ENCODE measurements at regions not wholly inside any gene's neighbourhood (a gene's known extent, or its start where the extent isn't known, plus 50 kb on each side); places are given as distances from the start of the nearest gene placed in this dataset.

- ATAC-seq (no peak), DNase-seq (ENCODE audit: low spot score) (no peak), FAIRE-seq (no peak)
- no peak overlapping the region for H3K27ac ChIP-seq (ENCODE audit: extremely low read length, insufficient read depth, low read length)
- no peak overlapping the region for H3K4me2 ChIP-seq (ENCODE audit: low read depth, low read length)
- H3K36me3 ChIP-seq (replicated peaks in 1 of 2; ENCODE audit: control insufficient read depth in 1 of 2, insufficient read depth in 2 of 2, low read length in 2 of 2): no peaks in the 10 kb centered on the region
- no peak overlapping the region for H2AFZ ChIP-seq (ENCODE audit: low read length)
- intact Hi-C loops (cut with micrococcal nuclease; ENCODE audit: unreplicated experiment): no loop called here
- TF ChIP-seq PATZ1 (CRISPR knock-in tag; IDR thresholded peaks at IDR 0.05): no peak
- no peak for TF ChIP-seq ZNF276 (CRISPR knock-in tag; IDR thresholded peaks at IDR 0.05; ENCODE audit: low read depth)
- no peak for TF ChIP-seq KDM2A (CRISPR knock-in tag; IDR thresholded peaks at IDR 0.05; ENCODE audit: borderline replicate concordance, low read depth)
- peaks cover 0 to 31% of the 10 kb centered on the region in 2 experiments; a peak in 2 of 5 replicates for H3K27me3 ChIP-seq (ENCODE audit: control insufficient read depth in 1 of 2, insufficient read depth in 2 of 2, low read length in 2 of 2)
- no peaks in the 10 kb centered on the region for H3K9me3 ChIP-seq (ENCODE audit: low read length)
- H3K9ac ChIP-seq (ENCODE audit: insufficient read depth, low read depth, low read length): no peak overlapping the region
- BruUV-seq (replicated peaks): no TSS peak
- in situ Hi-C loops (cut with HindIII; ENCODE audit: extremely low pct_ligation_motif_present, low pct_unique_long_range_greater_than_20kb): no loop called here
- H3K79me2 ChIP-seq (ENCODE audit: insufficient read depth, low read length): no peaks in the 10 kb centered on the region
- H3K4me1 ChIP-seq (ENCODE audit: insufficient read depth, low read length): peaks cover 8% of the 10 kb centered on the region
- CTCF ChIA-PET (ENCODE audit: low intra/inter-chr PET ratio, low total read pairs): no interaction called here
- H4K20me1 ChIP-seq (ENCODE audit: insufficient read depth, low read length): no peaks in the 10 kb centered on the region
- no peak overlapping the region for H3K4me3 ChIP-seq (replicated peaks in 1 of 3; ENCODE audit: insufficient read depth in 1 of 3, low read depth in 2 of 3, low read length in 3 of 3)
- POLR2A ChIA-PET: no interaction called here
Observed at GRCh38 chr15:77854980-77855379, 222.3 kb upstream of the LINGO1 start.

- ATAC-seq: no peak
- no peak for FAIRE-seq
- CTCF ChIA-PET (ENCODE audit: low intra/inter-chr PET ratio, low total read pairs): no interaction called here
- no TSS peak for BruUV-seq (replicated peaks)
- H3K4me1 ChIP-seq (ENCODE audit: insufficient read depth, low read length): no peaks in the 10 kb centered on the region; the same call in 1 of the 2 replicates
- H3K27me3 ChIP-seq (ENCODE audit: control insufficient read depth in 1 of 2, insufficient read depth in 2 of 2, low read length in 2 of 2): peaks cover 0 to 31% of the 10 kb centered on the region in 2 experiments; a peak in 2 of 5 replicates
- H3K9me3 ChIP-seq (ENCODE audit: low read length): no peaks in the 10 kb centered on the region
- H3K9ac ChIP-seq (ENCODE audit: insufficient read depth, low read depth, low read length): no peak overlapping the region
- H3K27ac ChIP-seq (ENCODE audit: extremely low read length, insufficient read depth, low read length): no peak overlapping the region
- H3K4me3 ChIP-seq (replicated peaks in 1 of 3; ENCODE audit: insufficient read depth in 1 of 3, low read depth in 2 of 3, low read length in 3 of 3): no peak overlapping the region
- no peaks in the 10 kb centered on the region for H4K20me1 ChIP-seq (ENCODE audit: insufficient read depth, low read length)
- no peaks in the 10 kb centered on the region for H3K79me2 ChIP-seq (ENCODE audit: insufficient read depth, low read length)
- in situ Hi-C loops (cut with HindIII; ENCODE audit: extremely low pct_ligation_motif_present, low pct_unique_long_range_greater_than_20kb) (no loop called here), intact Hi-C loops (cut with micrococcal nuclease; ENCODE audit: unreplicated experiment) (no loop called here)
- POLR2A ChIA-PET: no interaction called here
- no peak for DNase-seq (ENCODE audit: low spot score)
- no peak overlapping the region for H2AFZ ChIP-seq (ENCODE audit: low read length)
- no peak overlapping the region for H3K4me2 ChIP-seq (ENCODE audit: low read depth, low read length)
- no peaks in the 10 kb centered on the region for H3K36me3 ChIP-seq (replicated peaks in 1 of 2; ENCODE audit: control insufficient read depth in 1 of 2, insufficient read depth in 2 of 2, low read length in 2 of 2)
- WGBS (ENCODE audit: low lambda C conversion rate): 29% methylated on average over 6 of the region's 6 CpGs
- TF ChIP-seq HNF1A (IDR thresholded peaks at IDR 0.05; ENCODE audit: low read depth): no peak
- TF ChIP-seq HNF1A (CRISPR knock-in tag; IDR thresholded peaks at IDR 0.05; ENCODE audit: borderline replicate concordance): no peak
- no peak for TF ChIP-seq FLYWCH1 (CRISPR knock-in tag; IDR thresholded peaks at IDR 0.05)
- TF ChIP-seq TCF7 (IDR thresholded peaks at IDR 0.05; ENCODE audit: low read depth): no peak
- TF ChIP-seq BCL3 (CRISPR knock-in tag; IDR thresholded peaks at IDR 0.05): no peak
Observed at GRCh38 chr15:77853910-77854309, 221.2 kb upstream of the LINGO1 start.
